Fibroblast of skin of abdomen (primary cell): ENCODE measurements at regions not wholly inside any gene's neighbourhood (a gene's known extent, or its start where the extent isn't known, plus 50 kb on each side); places are given as distances from the start of the nearest gene placed in this dataset.

ENCODE experiments used
- DNase-seq: peaks from one replicate; pipeline ENCODE4 v3.0.0-alpha.2; 2013

DNA sequence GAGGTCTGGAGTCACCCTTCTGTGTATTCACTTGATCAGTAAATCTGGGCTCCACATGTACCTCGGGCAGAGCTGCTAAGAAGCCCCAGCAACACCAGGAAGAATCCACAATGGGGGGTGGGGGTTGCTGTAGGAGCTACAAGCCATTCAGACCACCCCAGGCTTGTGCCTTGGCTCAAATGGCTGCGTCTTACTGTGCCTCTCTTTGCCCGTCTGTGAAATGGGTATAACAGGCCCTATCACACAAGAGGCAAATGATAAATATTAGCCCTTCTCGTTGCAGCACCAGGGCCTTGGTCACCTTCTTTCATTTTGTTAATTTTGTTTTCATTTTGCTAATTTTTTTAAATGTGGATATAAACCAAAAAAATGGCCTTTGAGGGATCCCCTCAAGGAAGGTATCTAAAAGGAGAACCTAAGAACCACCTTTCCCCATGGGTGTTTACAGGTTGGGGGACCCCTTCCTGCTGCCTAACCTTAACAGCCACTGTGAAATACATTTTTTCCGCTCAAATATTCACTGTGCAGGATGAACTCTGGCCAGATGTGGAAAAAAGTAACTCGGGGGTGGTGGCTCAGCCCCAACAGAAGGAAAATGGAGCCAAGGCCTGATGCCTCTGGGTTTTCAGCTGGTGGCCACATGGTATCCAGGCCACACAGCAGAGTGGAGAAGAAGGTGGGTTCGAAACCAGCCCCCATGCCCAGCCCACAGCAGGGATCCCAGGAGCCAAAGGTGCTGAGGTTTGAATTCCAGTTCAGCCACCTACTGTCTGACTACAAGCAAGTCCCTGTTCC lies 284.0 kb downstream of the MN1 start:
- DNase-seq = no peak

- DNase-seq = no peak
These were observed 282.8 kb downstream of the MN1 start for GRCh38 chr22:27518531-27519340.

- DNase-seq = no peak
These were observed 277.8 kb downstream of the MN1 start for GRCh38 chr22:27523711-27524110.

DNA sequence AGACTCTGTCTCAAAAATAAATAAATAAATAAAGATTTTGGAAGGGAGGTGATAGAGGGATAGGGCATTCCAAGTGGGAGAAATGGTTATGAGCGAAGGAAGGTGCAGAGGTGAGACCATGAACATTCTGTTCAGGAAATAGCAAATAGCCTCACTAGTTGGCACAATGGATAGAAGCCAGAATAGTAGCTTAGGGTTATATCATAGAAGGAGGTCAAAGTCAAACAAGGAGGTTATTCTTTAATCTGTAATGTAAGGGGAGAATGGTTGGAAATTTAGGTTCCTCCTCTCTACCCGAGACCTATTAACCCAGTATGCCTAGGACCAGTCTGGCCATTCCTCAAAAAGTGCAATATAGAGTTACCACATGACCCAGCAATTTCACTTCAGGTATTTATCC lies 275.8 kb downstream of the MN1 start:
- DNase-seq = no peak

DNA sequence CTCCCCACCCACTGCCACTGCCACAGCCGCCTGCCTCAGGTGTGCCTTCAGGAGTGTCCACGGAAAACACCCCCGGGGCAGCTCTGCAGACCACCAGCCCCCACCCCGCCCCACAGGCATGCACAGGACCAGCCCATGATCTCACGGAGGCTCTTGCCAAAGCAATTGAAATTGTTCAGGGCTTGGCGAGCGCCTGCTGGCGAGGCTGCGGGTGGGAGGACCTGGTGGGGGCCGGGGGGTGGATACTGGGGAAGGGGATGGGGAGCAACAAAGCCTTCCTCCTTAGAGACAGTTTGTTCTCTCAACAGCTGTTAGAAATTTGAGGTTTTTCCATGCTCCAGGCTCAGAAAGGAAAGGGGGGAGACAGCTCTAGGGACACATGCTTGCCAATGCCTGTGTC lies 274.7 kb downstream of the MN1 start:
- DNase-seq = no peak

- DNase-seq = peak; percentile 88
These were observed 269.6 kb downstream of the MN1 start for GRCh38 chr22:27531782-27532530.

- no peak for DNase-seq
These were observed 268.3 kb downstream of the MN1 start for GRCh38 chr22:27533105-27533745.

GRCh38 chr22:27534720-27535125 lies 266.8 kb downstream of the MN1 start:
- DNase-seq = peak; percentile 95

DNA sequence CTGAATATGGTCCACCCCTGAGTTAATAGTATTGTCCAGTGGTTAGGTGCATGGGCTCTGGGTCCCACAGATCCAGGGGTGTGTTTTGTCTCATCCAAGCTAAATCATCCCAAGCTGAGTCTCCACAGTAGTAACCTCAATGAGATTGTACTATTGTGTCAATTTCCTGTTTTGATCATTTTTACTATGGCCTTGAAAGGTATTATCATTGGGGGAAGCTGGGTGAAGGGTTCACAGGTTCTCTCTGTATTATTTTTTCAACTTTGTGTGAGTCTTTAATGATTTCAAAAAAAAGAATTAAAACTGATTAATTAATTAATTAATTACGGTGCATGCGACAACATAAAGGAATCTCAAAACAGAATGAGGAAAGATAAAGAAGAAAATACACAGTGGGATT lies 266.1 kb downstream of the MN1 start:
- no peak for DNase-seq

DNA sequence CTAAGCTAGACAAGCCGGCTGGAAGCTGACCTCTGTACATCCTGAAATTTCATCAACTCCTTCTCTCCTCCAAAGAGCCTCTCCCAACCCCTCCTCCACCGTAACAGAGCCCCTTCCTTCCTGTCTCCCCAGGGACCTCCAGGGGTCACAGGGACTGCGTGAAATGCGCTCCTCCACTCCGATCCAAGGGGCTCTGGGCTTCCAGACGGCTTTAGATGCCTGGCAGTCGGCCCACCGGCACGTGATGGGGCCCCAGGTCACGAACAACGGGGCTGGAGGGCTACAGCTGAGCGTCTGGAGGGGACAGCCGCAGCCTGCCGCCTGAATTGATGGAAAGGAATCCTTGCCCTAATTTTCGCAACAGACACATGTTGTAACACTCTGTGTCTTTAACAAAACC lies 264.1 kb downstream of the MN1 start:
- DNase-seq = peak; percentile 30

- DNase-seq = no peak
These were observed 262.9 kb downstream of the MN1 start for GRCh38 chr22:27538666-27539065.

GRCh38 chr22:27540247-27540646 lies 261.3 kb downstream of the MN1 start:
- DNase-seq = no peak

DNA sequence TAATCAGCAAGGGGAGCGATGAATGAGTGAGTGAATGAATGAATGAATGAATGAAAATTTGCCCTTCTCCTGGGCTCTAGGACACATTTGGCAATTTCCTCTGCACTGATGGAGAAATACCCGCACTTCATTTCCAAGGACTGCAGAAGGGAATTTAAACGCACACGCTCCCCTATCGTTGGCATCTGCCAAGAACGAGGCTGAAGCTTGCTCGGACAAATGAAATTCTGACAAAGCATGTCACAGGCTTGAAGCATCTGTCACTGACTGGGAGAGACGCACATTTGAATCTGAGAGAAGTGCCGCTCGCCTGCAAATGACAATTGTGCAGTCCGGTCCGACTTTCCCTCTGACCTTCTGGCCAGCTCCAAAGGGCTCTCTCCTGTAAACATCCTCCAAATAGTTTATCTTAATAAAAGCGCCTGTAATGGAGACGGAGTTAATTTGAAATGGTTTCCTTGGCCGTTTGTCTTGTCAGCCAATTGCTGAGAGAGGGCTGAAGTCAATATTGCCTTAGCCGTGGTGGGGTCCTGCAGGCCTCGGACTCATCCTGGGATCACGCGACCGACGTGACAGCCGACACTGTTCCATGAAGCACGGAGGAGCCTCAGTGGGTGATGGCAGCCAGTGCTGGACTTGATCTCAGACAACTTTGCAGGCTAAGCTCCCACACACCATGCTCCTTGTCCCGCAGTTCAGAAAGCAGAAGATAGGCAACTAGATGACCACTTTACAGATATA lies 260.7 kb downstream of the MN1 start:
- DNase-seq = no peak

GRCh38 chr22:27541836-27542235 lies 259.7 kb downstream of the MN1 start:
- DNase-seq = no peak

- no peak for DNase-seq
These were observed 259.0 kb downstream of the MN1 start for GRCh38 chr22:27542602-27543001.

DNA sequence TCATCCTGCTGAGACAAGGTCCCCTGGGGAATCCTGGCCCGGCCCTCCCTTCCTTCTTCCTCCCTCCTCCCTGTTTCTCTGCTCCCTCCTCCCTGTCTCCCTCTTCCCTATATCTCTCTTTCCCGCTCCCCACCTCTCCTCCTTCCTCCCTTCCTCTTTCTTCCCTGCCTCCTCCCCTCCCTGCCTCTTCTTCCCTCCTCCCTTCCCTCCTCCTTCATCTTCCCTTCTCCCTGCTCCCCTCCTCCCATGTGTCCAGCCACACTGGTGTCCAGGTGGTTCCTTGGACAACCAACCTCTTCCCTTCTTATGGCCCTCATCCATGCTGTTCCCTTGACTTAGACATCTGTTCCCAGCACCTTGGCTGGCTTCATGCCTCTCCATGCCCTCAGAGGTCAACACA lies 258.1 kb downstream of the MN1 start:
- no peak for DNase-seq

GRCh38 chr22:27545085-27545484 lies 256.5 kb downstream of the MN1 start:
- DNase-seq = no peak

DNA sequence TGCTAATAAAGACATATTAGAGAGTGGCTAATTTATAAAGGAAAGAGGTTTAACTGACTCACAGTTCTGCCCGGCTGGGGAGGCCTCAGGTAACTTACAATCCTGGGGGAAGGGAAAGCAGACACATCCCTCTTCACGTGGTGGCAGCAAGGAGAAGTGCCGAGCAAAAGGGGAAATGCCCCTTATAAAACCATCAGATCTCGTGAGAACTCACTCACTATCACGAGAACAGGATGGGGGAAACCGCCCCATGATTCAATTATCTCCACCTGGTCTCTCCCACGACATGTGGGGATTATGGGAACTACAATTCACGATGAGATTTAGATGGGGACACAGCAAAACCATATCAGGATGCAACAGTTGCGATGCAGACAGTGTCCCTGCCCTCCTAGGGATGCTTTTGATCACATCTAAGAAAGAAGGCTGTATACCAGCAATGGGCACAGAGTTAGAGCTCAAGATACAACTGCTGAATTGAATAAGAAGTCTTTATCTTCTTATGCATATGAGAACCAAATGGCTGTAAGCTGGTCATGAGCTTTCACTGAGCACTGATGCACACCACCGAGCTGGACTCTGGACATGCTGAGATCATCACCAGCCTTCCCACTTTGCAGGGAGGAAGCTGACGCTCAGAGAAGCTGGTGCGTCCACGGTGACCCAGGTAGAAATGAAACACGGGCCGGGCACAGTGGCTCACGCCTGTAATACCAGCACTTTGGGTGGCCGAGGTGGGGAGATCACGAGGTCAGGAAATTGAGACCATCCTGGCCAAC lies 255.2 kb downstream of the MN1 start:
- no peak for DNase-seq

GRCh38 chr22:27551402-27551801 lies 250.2 kb downstream of the MN1 start:
- no peak for DNase-seq

DNA sequence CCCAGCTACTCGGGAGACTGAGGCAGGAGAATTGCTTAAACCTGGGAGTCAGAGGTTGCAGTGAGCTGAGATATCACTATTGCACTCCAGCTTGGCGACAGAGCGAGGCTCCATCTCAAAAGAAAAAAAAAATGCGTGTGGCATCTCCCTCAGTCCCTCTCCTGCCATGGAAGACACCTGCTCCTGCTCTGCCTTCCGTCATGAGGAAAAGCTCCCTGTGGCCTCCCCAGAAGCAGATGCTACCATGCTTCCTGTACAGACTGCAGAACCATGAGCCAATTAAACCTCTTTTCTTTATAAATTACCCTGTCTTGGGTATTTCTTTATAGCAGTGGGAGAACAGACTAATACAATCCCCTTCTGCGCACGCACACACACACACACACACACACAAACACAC lies 249.4 kb downstream of the MN1 start:
- no peak for DNase-seq

GRCh38 chr22:27552863-27553262 lies 248.7 kb downstream of the MN1 start:
- DNase-seq = no peak
